Dermis blood vessel endothelial cell (primary cell): ENCODE measurements at regions not wholly inside any gene's neighbourhood (a gene's known extent, or its start where the extent isn't known, plus 50 kb on each side); places are given as distances from the start of the nearest gene placed in this dataset.
A peak's percentile ranks its signal among the peaks of the same experiment; 100 is the strongest.

ENCODE experiments used
- DNase-seq: peaks from one replicate; pipeline ENCODE4 v3.0.0; 2010

DNA sequence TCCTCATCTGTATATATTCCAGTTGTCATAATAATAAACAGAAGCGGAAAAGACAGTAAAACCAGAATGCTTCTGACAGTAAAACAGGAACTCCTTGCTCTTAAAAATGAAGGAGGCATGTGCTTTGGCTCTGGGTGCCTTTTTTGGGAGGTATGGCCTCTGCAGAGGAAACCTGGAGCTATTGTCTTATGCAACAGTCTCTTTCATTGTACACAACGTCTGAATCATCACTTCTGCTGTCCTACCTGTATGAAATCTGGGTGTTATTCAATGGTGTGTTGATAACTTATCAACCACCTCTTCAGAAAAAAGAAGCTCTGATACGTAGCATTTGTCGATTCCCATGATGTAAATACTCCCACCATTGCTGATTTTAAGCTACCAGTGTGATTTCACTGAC, 64.8 kb downstream of the CDCA7 start:
- DNase-seq: no peak

DNA sequence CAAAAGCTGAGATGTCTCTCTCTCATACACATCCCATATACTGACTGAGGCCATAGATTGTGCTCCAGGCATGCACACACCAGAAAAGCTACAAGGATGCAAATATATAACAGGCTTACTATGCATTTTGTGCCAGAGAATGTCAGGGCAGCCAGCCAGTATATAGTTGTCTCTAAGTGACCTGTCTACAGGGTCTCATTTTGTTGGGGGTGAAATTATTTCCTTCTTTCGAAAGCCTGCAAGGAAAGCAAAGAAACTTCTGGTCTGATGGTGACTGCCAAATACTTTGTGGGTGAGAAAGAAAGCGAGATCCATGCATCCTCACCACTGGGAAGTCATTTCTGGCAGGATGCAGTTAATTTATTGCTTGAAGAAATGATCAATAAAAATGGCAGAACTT, 70.2 kb downstream of the CDCA7 start:
- no peak for DNase-seq

DNA sequence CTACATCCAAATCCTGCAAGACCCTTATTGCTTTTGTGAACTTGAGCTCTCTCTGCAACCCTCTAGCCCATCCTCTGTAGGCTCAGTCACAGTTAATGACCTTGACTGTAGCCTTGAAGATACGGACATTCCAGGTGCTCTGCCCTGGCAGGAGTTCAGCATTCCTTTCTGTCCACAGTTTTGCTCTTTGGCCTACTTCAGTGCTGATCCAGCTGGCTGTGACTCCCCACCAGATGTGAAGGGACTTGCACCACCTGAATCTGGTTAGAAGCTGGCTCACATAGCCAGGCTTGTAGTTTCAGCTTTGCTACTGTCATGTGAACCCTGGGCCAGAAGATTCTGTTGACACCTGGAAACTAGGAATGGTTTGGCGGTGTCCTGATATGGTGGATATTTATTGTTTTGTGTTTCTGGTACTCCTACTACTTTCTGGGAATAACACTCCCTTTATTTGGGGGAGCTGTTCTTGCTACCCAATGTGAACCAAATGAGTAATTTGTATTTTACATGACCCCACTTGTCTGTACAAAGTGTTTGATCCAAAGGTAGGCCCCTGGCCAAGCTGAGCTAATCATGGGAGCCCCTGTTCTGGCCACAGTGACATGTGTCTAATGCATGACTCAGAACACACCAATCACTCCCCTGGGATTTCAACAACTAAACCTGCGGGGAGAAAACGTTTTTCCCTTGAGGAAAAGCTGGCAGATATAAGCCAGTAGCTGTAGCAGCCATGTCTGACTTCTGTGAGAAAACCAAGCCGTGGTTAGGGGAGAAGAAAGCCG, 73.4 kb downstream of the CDCA7 start:
- no peak for DNase-seq

DNA sequence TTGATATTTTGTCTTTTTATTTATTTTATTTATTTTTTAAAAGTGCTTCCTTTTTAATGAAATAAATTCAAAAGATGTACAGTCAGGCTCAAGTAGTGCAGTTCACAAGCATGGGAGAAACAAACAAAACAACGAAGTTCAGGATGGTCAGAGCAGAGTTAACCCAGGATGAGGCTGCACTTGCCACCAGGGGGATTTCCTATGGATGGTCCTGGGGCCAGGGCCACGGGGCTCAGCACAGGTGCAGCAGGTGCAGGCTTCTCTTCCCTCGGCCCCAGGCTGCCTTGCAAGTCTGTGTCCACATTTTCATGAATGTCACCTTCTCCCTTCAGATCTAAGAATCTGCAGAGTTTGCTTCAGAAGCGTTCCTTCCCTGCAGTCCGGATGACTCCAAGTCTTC, 76.5 kb downstream of the CDCA7 start:
- DNase-seq: no peak

DNA sequence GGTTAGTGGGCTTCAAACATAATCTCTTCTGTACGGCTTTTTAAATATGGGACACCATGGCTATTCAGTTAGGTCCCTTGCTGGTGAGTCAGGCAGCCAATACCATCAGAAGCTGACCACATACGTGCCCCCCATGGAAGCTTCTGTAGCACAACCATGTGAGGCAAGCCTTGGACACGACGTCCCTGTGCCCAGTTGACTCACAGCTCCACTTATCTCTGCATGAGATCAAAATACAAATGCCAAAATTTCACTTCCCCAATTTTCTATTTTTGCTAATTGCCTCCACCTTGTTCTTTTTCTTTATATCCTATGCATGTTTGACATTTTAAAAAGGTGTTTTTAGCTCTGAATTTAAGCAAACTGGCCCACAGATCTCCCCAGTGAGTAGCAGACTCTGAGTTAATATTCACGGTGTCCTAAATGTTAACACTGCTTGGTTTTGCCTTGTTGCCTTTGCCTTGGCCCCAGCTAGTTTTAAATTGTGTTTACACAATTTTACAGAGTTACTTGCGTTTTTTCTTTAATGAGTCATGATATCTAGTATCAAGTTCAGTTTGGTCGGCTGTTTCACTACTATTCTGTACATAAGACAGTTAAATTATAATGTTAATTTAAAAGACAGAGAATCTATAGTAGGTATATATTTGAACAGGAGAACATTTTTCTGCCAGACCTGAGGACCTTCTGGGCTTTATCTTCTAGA, 77.5 kb downstream of the CDCA7 start:
- no peak for DNase-seq

DNA sequence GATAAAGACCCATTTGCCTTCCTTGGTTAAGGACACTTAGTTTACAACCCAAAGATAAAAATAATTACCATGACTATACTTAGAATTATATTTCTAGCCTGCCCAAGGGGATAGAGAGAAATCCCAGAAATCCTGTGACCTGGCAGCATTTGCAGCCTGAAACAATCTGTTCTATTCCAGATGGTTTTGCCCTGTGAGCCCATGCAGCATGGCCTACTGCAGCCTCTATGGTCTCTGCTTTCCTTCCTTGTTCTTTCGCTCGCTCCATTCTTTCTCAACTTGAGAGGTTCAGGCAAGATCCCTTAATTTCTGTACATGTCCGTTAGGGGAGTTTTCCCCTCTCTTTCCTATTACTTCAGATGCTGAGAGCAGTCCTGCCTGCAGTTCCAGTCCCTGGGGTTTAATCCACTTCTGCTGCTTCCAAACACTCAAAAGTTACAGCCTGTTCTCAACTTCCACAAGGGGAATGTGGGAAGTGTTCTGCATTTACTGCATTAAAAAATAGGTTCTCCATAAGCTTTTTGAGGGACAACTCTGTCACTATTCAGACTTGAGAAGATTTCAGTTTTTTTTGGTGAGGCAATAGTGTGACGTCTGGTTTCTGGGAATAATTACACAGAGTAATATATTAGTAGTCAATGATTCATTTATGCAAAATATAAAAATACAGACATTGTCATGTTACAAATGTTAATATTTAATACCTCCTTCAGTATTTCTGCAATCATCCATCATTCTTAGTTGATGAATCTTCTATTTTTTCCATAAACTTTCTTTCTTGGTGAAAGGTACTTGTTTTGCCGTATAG, 80.3 kb downstream of the CDCA7 start:
- no peak for DNase-seq

DNA sequence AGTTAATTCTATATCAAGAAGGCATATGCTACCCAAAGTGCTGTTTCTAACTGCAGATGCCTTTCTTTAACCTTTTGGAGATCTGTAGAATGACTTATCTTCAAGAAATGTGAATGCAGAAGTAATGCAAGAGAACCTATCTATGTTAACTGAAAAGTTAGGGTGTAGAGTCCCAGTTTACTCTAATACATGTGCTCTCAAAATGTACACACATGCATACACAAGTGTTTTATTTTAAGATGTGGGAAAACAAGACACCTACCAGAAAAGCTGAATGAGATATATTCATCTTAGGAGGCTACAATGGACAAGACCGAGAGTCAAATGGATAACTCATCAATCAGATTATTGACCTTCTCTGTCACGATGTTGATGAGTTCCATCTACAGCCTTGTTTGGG, 80.9 kb downstream of the CDCA7 start:
- DNase-seq: no peak

DNA sequence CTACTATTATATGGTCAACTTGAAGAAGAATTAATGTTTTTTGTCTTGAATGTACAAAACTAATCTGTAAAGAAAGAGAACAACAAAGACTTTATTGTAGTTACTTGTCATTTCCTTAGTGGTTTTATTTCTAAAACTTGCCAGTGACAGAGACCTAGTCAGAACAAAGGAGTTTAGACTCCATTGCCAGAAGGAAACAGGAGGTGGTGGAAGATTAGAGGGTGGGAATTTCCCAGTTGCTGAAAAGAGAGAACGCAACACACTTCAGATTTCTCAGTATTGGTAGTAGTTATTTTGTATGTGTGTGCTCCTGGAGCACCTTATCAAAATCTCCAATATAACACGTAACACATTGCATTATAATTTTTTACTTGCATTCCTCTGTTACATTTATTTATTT, 81.4 kb downstream of the CDCA7 start:
- peak; percentile 24 for DNase-seq

DNA sequence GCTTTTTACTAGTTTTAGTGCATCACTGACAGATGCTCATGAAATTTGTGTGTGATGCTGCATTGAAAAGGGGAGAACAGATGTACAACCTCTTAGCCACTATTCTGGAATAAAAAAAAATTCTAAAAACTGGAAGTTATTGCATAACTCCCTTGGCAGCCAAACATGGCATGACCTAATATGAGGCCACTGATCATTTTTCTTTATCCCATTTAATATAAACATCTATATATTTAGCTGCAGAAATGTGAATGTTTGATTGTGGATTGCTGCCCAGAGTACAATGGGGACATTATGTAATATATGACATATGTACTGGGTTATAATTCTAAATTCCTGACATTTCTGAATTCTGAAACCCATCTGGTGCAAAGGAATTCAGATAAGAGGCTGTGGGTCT, 86.5 kb downstream of the CDCA7 start:
- DNase-seq: no peak

DNA sequence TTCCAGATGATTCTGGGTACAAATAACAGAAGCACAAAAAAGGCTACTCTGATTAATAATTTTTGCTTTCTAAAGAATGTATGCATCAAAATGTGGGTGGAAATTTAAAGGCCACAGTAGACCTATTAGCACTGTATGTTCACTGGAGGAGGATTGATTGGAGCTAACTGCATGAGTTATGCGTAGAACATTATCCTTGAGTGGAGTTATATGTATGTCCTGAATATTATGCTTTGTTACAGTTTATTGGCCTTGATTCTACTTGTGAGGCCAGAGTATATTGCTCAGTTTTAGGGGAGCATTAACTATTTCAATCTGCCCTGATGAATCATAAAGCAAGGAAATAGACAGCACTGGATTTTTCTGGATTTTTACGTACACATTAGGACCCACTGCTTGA, 87.9 kb downstream of the CDCA7 start:
- DNase-seq: no peak

DNA sequence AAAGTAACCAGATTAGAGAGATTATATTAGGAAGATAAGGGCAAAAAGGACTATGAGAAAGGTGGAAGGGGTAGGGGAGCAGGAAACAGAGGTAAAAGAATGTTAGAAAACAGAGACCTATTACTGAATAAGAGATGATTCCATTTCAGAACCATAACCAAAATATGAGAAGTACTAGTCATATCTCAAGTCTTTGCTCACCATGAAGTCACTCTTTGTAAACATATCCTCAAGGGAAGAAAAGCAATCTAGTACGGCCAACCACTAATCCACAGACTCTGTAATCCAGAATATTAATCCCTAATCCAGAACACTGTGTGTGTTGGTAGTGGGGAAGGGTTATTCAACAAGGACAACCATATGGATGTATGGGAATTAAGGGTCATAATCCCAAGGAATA, 92.0 kb downstream of the CDCA7 start:
- DNase-seq: no peak

DNA sequence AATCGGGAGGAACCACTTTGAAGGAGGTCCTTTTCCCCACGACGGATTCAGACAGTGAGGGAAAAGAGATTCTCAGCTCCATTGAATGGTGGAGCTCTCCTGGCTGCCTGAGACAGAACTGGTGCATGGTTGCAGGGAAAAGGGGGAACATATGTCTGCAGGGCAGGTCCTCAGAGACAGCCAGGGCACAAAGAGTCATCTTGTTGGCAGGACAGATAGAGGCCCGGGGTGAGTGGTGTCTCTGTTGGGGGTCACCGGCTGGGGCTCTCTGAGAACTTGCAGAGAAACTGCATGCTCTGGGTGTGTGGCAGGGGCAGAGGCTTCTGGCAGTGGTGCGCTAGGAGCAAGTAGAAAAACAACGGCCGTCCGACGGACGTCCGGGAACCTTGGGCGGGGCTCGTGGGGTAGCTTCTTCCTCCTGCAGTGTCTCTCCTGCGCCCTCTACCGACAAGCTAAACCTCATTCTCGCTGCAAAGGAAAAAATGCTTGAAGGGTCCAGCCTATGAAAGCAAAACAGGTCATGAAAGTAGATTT, 94.3 kb downstream of the CDCA7 start:
- peak; percentile 72 for DNase-seq

DNA sequence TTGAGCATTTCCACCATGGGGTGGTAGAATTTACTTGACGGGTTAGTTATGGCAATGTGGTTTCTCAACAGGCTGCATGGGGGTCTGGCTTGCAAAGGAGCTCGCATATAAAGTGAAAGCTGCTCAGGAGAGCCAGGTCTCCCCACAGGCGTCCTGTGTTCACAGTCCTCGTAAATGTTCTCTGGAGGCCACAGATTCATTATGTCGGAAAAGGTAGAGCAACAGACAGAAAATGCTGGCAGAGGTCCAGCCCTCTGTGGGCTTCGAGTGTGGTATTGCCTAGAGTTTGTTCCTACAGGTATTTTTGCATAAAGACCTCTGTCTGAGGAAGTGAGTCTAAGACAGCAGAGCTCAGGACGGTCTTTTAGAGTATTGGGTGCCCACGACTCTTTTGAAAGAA, 96.4 kb downstream of the CDCA7 start:
- DNase-seq: no peak

DNA sequence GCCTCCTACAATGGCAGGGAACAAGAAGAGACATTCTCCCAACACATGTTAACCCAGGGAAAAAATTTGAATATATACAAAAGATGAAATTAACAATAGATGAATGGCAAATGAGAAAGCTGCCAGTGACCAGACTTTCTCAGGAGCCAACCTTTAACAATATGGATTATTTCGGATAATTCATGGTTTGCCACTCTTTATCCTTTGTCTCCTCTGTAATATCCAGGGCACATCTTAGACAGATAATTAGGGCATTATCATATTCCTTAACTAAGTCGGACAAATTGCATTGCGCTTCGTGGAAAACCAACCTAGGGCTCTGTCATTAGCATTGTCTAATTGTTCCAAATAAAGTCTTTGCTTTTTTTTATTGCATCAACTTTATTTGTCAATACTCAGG, 97.3 kb downstream of the CDCA7 start:
- DNase-seq: no peak

DNA sequence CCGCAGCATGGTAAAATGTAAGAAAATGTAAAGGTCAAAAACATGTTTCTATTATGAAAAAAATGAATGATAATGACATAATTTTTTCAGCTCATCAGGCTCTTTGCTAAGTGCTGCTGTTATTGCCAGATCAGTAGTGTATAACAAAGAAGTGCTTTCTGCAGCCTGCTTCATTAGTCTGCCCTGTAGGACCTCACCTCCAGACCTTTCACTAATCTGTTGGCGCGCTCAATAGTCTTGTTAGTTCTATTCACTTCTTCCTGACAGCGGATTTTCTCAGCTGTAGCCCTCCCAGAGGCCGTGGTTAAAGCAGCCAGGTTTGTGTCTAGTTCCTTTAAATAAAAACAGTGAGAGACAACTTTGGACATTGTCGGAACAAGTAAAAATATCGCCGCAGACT, 97.7 kb downstream of the CDCA7 start:
- no peak for DNase-seq

DNA sequence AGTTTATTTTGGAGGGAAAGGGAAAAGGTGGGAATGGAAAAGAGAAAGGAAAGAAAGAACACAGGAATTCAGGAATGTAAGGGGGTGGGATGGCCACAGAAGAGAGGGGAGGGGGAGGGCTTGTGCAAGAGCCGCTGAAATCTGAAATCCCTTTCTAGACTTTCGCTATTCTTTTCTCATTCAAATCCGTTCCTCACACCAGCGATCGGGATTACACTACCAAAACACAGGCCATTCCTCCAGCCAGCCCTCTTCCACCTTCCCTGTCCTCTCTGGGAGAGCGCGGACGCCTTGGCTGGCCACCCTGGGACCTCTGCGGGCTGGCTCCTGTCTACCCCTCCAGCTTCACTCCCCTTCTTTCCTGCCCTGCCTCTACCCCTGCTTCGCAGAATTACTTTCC, 102.3 kb downstream of the CDCA7 start:
- no peak for DNase-seq

DNA sequence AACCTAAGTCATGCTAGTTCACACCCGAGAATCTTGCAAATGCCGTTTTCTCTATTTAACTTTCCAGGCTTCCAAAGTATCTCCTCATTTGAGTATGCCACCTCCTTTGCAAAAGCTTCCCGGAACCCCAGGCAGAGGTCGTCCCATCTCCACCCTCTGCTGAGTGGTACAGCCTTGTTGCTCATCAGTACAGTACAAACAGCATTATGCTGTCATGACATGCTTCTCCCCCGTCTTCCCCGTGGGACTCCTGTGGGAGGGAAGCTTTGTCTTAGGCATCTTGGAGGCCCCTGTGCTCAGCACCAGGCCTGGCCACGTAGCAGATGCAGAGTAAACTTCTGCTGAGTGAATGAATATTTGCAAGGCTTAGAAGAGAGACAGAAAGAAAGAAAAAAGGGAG, 102.7 kb downstream of the CDCA7 start:
- DNase-seq: no peak

DNA sequence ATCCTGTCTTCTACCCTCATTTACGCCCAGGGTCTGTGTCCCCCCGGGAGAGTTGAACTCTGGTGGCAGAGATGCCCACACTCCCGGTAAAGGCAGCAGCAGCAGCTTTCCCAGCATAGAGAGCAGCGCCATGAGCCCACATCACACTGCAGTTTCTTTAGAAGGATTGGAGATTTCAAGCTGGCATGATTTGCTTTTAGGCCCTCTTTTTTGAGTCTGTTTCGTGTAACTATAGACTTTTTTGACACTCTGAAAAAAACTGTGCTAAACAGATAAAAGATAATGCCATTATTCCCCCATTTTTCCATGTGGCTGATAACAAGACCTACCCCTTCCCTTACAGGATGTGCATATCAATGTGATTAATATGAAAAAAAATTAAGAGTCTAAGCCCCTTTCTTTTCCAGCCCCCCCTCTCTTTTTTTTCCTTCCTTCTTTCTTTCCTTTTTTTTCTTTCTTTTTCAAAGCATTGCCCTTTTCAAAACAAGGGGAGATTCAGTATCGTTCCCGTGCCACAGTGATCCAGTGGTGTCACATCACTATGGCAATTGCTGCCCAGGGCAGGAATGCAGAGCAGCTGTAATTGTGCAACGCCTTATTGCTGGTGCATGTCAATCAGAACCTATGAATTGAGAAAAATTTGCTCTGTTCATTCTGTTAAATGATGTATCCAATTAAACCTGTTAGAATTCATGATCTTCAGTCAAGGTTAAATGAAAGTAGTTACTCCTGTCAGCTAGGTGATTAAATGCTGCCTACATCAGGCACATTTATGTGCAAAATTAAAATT, 104.5 kb downstream of the CDCA7 start:
- DNase-seq: no peak

DNA sequence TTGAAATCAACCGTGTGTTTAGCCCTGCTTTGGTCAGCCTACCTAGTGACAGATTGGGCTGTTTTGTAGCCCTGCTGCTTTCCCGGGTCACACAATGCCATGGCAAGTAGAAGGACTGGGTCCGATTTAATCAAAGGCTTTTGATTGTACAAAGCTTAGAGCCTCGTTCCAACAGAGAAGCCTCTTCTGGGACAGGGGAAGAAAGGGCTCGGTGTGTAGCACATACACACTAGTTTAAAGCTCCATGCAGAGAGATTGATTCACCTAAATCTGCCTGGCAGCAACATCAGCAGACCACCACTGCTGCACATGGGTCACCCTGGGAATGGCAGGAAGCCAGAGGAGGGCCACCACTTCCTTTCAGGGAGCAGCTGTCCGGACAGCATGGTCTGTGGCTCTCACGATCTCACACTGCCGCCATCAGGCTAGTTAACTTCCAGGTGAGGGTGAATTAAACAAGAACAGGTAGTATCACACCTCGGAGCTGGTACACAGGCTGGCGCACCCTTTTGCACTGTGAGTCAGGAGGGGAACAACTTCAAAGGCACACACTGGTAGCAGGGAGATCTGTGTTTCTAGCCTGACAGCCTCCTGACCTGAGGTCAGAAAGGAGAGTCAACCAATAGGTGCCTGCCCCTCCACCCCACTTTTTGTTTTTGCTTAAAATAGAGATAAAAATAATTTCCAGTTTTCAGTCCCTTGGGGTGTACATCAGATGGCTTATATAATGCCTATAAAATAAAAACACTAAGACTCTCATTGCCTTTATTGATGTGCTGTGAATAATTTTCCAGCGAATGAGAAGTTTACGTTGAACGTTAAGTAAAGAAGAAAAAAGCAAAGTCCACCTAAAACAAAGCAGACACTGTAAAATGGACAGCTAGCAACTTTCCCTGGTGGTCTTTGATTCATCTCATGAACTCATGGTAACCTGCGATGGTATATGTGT, 108.5 kb downstream of the CDCA7 start:
- DNase-seq: no peak

DNA sequence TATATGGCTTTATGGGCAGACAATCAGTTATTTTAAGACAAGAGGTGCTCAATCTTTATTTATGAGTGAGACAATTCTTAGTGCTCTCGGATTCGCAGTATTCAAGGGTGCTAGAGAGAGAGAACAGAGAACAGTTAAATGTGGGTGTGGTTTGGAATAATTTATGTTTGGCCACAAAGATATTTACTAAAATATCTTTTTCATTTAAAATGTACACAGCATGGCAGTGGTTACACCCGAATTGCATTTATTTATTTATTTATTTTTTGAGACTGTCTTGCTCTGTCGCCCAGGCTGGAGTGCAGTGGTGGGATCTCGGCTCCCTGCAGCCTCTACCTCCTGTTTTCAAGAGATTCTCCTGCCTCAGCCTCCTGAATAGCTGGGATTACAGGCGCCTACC, 109.2 kb downstream of the CDCA7 start:
- no peak for DNase-seq

DNA sequence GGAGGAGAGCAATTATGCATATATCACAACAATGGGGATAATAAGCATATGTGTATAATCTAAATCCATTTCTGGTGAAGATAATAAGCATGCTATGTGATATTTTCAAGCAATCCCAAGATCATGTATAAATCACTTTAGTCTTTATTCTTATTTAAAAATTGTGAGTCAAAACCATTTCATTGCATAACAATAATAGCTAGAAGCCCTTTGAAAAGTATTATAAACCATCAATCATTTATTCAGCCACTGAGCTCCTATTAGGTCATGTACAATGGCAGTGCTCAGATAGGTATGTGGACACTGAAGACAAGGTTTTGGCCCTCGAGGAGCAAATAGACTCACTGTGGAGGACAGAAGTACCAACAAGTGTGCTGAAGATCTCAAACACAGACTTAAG, 113.1 kb downstream of the CDCA7 start:
- no peak for DNase-seq
